Small intestine (tissue), 7 donors: ENCODE measurements at regions not wholly inside any gene's neighbourhood (a gene's known extent, or its start where the extent isn't known, plus 50 kb on each side); places are given as distances from the start of the nearest gene placed in this dataset.

ENCODE experiments used
- DNase-seq, 2 donors: peaks; one replicate each; pipeline versions ENCODE4 v3.0.0 to v3.0.0-alpha.2; 2013
- FAIRE-seq: peaks from 2 replicates; lab custom pipeline; 2012; peaks lifted over from hg19 to GRCh38; lab: Jason Lieb, UNC
- H3K27ac ChIP-seq, 3 donors: one replicate each; pipeline ENCODE4 v1.5.1; 2013; ENCODE audit warnings: low read length in 2 of 3, mild to moderate bottlenecking in 2 of 3, control low read depth in 1 of 3, inconsistent platforms in 1 of 3, low read depth in 1 of 3, moderate library complexity in 1 of 3
- H3K27me3 ChIP-seq, 3 donors: one replicate each; pipeline ENCODE4 v1.6.1; 2013; ENCODE audit warnings: low read length in 3 of 3, inconsistent platforms in 1 of 3; ENCODE audit not compliant: control insufficient read depth in 3 of 3, insufficient read depth in 3 of 3
- H3K36me3 ChIP-seq, 3 donors: one replicate each; pipeline ENCODE4 v1.6.1; 2013; ENCODE audit warnings: low read length in 3 of 3, inconsistent platforms in 1 of 3, low read depth in 1 of 3, mild to moderate bottlenecking in 1 of 3, moderate library complexity in 1 of 3; ENCODE audit not compliant: control insufficient read depth in 3 of 3, insufficient read depth in 2 of 3
- H3K4me1 ChIP-seq, 3 donors: one replicate each; pipeline ENCODE4 v1.6.1; 2013; ENCODE audit warnings: low read length in 2 of 3, inconsistent platforms in 1 of 3, low read depth in 1 of 3, mild to moderate bottlenecking in 1 of 3, moderate library complexity in 1 of 3; ENCODE audit not compliant: control insufficient read depth in 3 of 3, insufficient read depth in 2 of 3
- H3K4me3 ChIP-seq, 3 donors: one replicate each; pipeline ENCODE4 v1.5.1; 2013; ENCODE audit warnings: low read length in 3 of 3, control low read depth in 1 of 3, inconsistent platforms in 1 of 3, low read depth in 1 of 3, mild to moderate bottlenecking in 1 of 3, moderate library complexity in 1 of 3
- H3K9me3 ChIP-seq, 2 donors: one replicate each; pipeline ENCODE4 v1.6.1; 2013; ENCODE audit warnings: low read depth in 1 of 2, low read length in 1 of 2; ENCODE audit not compliant: control insufficient read depth in 2 of 2, insufficient read depth in 1 of 2
- WGBS, 3 donors: extraction: QIAGEN DNeasy Blood & Tissue Kit; methylation state at CpG; one replicate each; pipeline ENCODE4 v1.1.7; 2013; 5-methylcytosine and 5-hydroxymethylcytosine counted together
- donor health status: healthy with polysubstance abuse.
- donor health status: control.
- donor health status: control.
- donor health status: Bipolar disorder and iron deficiency.
- donor health status: healthy.

DNA sequence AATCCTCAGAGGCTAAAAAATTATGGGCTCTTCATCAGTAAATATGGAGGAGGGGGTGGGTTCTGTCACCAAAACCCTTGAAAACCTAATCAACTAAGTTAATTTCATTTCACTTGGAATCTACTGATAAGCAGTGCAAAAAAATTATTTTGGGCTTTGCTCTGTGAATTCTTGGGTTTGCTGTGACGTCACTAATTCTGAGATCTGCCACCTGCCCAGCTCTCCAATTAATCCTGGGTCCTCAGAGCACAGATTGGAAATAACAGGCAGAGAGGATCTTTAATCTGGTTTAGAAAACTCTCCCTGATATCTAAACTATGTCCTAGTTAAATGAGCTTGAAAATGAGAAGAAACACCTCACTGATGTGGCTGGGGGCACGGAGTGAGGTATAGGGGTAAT, 903.2 kb downstream of the AACS start:
- Histone ChIP-seq H3K27me3 (no peaks in the 10 kb centered on the region), H3K4me1 (no peaks in the 10 kb centered on the region), H3K27ac (no peak overlapping the region), H3K36me3 (no peaks in the 10 kb centered on the region), H3K9me3 (peaks cover 1 to 6% of the 10 kb centered on the region in 2 donors), H3K4me3 (no peak overlapping the region)
- FAIRE-seq, result no peak
- DNase-seq, result no peak
- 65 to 82% (median 69%) methylated on average over 2 of the region's 2 CpGs for WGBS, 3 donors

DNA sequence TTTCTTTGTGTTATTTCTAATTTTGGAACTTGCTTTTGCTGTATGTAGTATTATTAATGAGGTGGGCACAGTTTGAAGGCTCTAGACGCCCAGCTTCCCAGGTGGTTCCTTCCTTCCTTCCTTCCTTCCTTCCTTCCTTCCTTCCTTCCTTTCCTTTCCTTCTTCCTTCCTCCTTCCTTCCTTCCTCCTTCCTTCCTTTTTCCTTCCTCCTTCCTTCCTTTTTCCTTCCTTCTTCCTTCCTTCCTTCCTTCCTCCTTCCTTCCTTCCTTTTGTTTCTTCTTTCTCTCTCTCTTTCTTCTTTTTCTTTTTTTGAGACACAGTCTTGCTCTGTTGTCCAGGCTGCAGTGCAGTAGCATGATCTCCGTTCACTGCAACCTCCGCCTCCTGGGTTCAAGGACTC, 906.7 kb downstream of the AACS start:
- no peaks in the 10 kb centered on the region for H3K27me3 ChIP-seq
- H3K9me3 ChIP-seq, result peaks cover 0 to 3% of the 10 kb centered on the region in 2 donors
- 67 to 88% (median 83%) methylated on average over 3 of the region's 3 CpGs for WGBS, 3 donors
- no peaks in the 10 kb centered on the region for H3K36me3 ChIP-seq
- no peak overlapping the region for H3K27ac ChIP-seq
- no peak for DNase-seq
- H3K4me3 ChIP-seq, result no peak overlapping the region
- FAIRE-seq, result no peak
- no peaks in the 10 kb centered on the region for H3K4me1 ChIP-seq

DNA sequence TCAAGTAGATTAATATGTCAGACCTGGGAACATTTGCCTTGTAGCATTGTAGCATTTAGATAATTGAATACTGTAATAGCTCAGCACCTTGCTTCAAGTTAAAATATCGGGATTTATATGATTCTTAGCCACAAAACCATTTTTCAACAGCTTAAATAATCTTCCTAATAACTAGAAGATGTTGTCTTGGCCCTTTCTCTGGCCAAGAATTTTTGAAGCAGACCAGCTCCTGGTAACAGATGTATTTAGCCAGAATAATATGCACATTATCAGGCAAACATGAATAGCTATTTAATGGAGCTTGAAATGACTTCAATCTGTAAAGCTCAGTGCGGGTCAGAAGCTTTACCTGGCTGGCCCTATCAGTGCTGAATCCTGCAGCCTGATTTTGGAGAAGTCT, 913.1 kb downstream of the AACS start:
- no peaks in the 10 kb centered on the region for H3K36me3 ChIP-seq
- no peak overlapping the region for H3K27ac ChIP-seq
- DNase-seq (no peak), FAIRE-seq (no peak)
- no peaks in the 10 kb centered on the region for H3K4me1 ChIP-seq
- H3K4me3 ChIP-seq, result no peak overlapping the region
- peaks cover 0 to 4% (median 0%) of the 10 kb centered on the region in 3 donors for H3K27me3 ChIP-seq
- WGBS, 3 donors, result 60 to 66% (median 65%) methylated on average over 2 of the region's 2 CpGs
- H3K9me3 ChIP-seq, result no peaks in the 10 kb centered on the region

DNA sequence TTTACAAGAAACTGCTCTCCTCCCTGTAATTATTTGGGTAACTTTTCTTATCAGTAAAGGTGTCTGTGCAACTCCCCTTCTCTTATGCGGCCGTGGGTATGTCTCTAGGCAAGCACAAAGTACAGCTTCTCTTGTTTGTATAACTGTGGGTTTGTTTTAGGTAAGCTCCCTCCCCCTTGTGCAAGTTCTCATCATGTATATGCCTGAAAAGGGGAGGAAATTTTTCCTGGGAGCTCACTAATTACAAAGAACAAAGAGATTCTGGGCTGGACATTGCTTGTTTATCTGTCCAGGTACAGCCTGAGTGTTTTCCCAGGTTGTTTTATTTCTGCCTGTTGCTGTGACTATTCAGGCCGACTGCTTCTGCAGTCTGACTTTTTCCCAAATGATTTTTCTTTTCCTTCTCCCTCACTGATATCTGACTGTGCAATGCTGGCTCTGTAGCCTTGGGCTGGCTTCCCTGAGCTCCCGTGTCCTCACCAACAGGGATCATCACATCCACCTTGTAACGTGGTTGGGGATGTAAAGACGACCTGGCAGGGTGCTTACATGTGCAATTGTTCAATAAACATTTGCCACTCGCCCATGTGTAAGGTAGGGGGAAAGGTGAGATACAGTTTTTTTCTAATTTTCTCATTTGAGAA, 916.5 kb downstream of the AACS start:
- Histone ChIP-seq H3K27ac (peak overlapping the region in 1 of 3 donors; percentile 26), H3K36me3 (no peaks in the 10 kb centered on the region), H3K9me3 (no peaks in the 10 kb centered on the region), H3K4me1 (no peaks in the 10 kb centered on the region), H3K4me3 (no peak overlapping the region), H3K27me3 (peaks cover 0 to 4% (median 0%) of the 10 kb centered on the region in 3 donors)
- FAIRE-seq (no peak), DNase-seq (peak in 1 of 2 donors; percentile 17)
- 21 to 46% (median 31%) methylated on average over 7 of the region's 7 CpGs for WGBS, 3 donors

DNA sequence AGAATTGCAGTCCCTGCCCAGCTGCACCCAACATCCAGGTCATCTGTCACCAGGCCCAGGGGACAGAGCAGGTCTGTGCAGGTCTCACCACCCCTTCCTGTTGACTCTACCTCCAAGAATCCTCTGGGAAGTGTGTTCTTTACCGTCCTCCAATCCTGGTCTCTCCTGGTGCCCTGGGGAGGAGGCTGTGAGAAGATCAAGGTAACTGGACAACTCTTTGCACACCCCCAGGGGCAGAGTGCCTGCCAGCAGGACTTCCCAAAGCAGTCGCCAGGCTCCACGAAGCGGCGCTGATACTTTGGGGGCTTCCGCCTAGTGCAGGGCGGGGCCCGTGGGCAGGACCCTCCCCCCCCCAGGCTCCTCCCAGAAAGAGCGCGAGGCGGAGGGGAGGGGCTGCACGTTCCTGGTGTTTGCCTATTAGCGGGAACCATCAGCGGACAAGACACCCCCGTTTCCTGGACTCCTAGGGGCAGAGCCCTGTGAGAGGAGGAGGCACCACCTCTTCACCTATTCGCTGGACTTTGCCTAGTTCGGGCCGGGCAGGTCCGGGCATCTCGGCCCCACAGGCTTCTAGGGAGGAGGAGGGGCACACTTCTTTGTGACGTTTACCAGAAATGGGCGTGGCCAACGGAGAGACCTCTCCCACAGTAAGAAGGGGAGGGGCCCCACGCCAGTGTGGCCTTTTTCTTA, 918.0 kb downstream of the AACS start:
- Histone ChIP-seq H3K9me3 (no peaks in the 10 kb centered on the region), H3K4me1 (no peaks in the 10 kb centered on the region), H3K4me3 (peak overlapping the region in 1 of 3 donors; percentile 82), H3K27me3 (peaks cover 0 to 4% (median 0%) of the 10 kb centered on the region in 3 donors), H3K27ac (peak overlapping the region in 1 of 3 donors; percentile 96), H3K36me3 (no peaks in the 10 kb centered on the region)
- FAIRE-seq (no peak), DNase-seq (peak in 1 of 2 donors; percentile 93)
- WGBS, 3 donors, result 4 to 12% (median 9%) methylated on average over 18 to 24 of the region's 24 CpGs

DNA sequence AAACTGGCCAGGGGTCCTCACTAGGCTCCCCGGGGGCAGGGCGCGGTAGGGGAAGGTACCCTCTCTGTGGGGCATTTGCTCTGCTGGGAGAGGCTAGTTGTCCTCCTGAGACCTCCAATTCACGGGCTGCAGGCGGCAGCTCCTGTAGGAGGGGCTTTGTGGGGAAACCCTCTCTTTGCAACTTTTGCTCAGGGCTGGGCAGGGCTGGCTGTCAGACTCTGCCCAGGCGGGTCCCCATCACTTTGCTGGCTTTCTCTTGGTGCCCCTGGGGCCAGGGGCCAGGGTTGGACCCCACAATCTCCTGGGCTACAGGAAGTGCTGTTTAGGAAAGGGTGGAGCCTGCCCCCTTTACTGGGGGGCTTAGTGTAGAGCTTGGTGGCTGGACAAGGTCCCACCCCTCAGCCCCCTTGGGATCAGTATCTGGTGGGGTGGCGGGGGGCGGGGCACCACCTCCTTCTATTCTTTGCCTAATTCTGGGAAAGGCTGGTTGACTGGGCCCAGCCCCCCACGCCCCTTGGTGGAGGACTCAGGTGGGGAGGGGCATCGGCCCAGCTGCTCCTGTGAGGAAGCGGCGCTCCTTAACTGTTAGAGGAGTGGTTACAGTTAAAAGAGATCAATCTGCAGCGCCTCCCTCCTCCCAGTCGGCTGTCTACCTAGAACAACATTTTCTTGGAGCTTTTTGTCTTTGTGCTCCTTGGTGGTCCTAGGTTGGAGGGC, 918.7 kb downstream of the AACS start:
- Histone ChIP-seq H3K36me3 (no peaks in the 10 kb centered on the region), H3K27me3 (peaks cover 0 to 4% (median 0%) of the 10 kb centered on the region in 3 donors), H3K9me3 (peaks cover 0 to 1% of the 10 kb centered on the region in 2 donors), H3K4me3 (peak overlapping the region in 1 of 3 donors; percentile 82), H3K27ac (peak overlapping the region in 1 of 3 donors; percentile 96), H3K4me1 (no peaks in the 10 kb centered on the region)
- DNase-seq, result no peak
- FAIRE-seq, result no peak
- WGBS, 3 donors, result 3 to 12% (median 12%) methylated on average over 14 of the region's 14 CpGs

DNA sequence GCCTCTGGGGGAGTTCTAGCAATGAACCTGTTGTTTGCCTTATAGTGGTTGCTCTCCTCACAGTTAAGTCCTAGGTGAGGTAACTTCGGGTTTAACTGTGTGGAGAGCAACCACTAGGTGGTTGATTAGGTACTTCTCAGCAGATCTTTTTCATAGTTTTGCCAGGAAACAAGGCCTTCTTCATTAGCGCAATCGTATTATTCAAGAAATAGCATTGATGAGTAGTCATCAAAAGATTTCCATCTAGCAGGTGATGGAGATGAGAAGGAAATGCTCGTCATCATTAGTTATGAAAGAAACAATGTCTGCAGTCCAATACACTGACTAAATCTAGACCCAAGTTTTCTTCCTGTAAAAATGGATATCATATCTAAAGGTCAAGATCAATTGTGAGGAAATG, 923.3 kb downstream of the AACS start:
- Histone ChIP-seq H3K4me1 (no peaks in the 10 kb centered on the region), H3K9me3 (peaks cover 0 to 1% of the 10 kb centered on the region in 2 donors), H3K27ac (no peak overlapping the region), H3K27me3 (no peaks in the 10 kb centered on the region), H3K4me3 (no peak overlapping the region), H3K36me3 (no peaks in the 10 kb centered on the region)
- WGBS, 3 donors, result 82 to 92% (median 90%) methylated on average over 4 of the region's 4 CpGs
- FAIRE-seq (no peak), DNase-seq (no peak)

DNA sequence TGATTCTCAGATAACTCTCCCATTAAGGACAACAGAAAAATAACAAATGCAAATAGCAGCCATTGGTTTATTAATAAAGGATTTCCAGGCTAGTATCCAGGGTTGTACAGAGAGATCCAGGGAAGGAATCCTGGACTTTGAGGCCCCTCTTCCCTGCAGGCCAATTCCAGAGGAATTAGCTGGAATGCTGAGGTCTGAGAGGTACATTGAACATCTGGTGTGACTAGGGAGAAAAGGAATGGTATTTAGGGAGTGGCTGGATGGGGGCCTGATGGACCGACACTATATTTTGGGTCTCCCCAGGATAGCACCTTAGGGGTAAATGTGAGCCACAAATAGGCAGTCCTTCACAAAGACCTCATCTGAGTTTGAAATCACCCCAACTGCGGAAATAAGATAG, 924.5 kb downstream of the AACS start:
- H3K4me3 ChIP-seq, result no peak overlapping the region
- no peaks in the 10 kb centered on the region for H3K27me3 ChIP-seq
- H3K27ac ChIP-seq, result no peak overlapping the region
- FAIRE-seq (no peak), DNase-seq (no peak)
- H3K9me3 ChIP-seq, result peaks cover 0 to 1% of the 10 kb centered on the region in 2 donors
- 91 to 95% (median 93%) methylated on average over 2 of the region's 2 CpGs for WGBS, 3 donors
- no peaks in the 10 kb centered on the region for H3K4me1 ChIP-seq
- H3K36me3 ChIP-seq, result no peaks in the 10 kb centered on the region
